IMR-90 (cell line): ENCODE measurements at regions not wholly inside any gene's neighbourhood (a gene's known extent, or its start where the extent isn't known, plus 50 kb on each side); places are given as distances from the start of the nearest gene placed in this dataset.

Experiments
- BHLHE40 ChIP-seq: fragments of 150-350 bp; IDR thresholded peaks from 2 replicates; pipeline ENCODE4 v1.6.1; 2016; ENCODE audit warnings: mild to moderate bottlenecking, low read depth, low read length
- CEBPB ChIP-seq: IDR thresholded peaks from 2 replicates; pipeline ENCODE4 v1.6.1; 2012; ENCODE audit warnings: low read depth, low read length, improper control_type of control experiment
- FOS ChIP-seq: fragments of 150-350 bp; IDR thresholded peaks from 2 replicates; pipeline ENCODE4 v1.6.1; 2016; ENCODE audit warnings: low read depth, low read length
- MAFK ChIP-seq: IDR thresholded peaks from 2 replicates; pipeline ENCODE4 v1.6.1; 2012; ENCODE audit warnings: low read depth, low read length, improper control_type of control experiment
- POLR2A ChIP-seq: IDR thresholded peaks from 2 replicates; pipeline ENCODE4 v1.6.1; 2012; ENCODE audit warnings: mild to moderate bottlenecking, low read depth, low read length
- RAD21 ChIP-seq: IDR thresholded peaks from 2 replicates; pipeline ENCODE4 v1.6.1; 2012; ENCODE audit warnings: low read length, improper control_type of control experiment
- RCOR1 ChIP-seq: IDR thresholded peaks from 2 replicates; pipeline ENCODE4 v1.6.1; 2012; ENCODE audit warnings: mild to moderate bottlenecking, low read length, improper control_type of control experiment; ENCODE audit not compliant: insufficient replicate concordance
- RFX5 ChIP-seq: IDR thresholded peaks from 2 replicates; pipeline ENCODE4 v1.8.0; 2012; ENCODE audit warnings: low read depth, mild to moderate bottlenecking, low read length, moderate library complexity
- SMC3 ChIP-seq: fragments of 150-350 bp; IDR thresholded peaks from 2 replicates; pipeline ENCODE4 v1.6.1; 2016; ENCODE audit warnings: low read depth, mild to moderate bottlenecking, antibody characterized with exemption, low read length, moderate library complexity
- TF ChIP-seq, protein P1 (sequence below): conservative IDR thresholded peaks from 2 replicates; pipeline ENCODE4 v1.5.1; 2012; ENCODE audit warnings: mild to moderate bottlenecking, low read depth, low read length, improper control_type of control experiment

DNA sequence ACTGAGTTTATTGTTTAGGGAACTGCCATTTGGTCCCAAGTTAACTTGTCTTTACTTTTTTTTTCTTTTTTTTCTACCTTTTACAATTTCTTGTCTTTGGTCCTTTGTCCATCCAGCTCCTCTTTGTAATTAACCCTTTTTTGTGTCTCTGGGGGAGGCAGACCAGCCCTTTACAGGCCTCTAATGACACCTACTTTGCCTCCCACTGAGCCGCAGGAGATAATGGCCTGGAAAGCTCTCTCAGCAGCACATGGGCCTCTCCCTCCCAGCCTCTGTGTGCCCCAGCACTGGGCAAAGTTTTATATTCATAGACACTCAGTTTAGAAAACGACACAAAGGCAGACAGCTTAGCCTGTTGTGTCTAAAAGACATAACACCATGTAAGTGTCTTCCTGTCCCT is 480.4 kb downstream of the SOX6 start:
- TF ChIP-seq RCOR1 (no peak), POLR2A (no peak), SMC3 (no peak), CEBPB (no peak), RAD21 (no peak), FOS (no peak), MAFK (no peak), RFX5 (no peak), BHLHE40 (no peak)
- TF ChIP-seq, protein P1, sequence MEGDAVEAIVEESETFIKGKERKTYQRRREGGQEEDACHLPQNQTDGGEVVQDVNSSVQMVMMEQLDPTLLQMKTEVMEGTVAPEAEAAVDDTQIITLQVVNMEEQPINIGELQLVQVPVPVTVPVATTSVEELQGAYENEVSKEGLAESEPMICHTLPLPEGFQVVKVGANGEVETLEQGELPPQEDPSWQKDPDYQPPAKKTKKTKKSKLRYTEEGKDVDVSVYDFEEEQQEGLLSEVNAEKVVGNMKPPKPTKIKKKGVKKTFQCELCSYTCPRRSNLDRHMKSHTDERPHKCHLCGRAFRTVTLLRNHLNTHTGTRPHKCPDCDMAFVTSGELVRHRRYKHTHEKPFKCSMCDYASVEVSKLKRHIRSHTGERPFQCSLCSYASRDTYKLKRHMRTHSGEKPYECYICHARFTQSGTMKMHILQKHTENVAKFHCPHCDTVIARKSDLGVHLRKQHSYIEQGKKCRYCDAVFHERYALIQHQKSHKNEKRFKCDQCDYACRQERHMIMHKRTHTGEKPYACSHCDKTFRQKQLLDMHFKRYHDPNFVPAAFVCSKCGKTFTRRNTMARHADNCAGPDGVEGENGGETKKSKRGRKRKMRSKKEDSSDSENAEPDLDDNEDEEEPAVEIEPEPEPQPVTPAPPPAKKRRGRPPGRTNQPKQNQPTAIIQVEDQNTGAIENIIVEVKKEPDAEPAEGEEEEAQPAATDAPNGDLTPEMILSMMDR = no peak
